ENCODE measurements at regions not wholly inside any gene's neighbourhood (a gene's known extent, or its start where the extent isn't known, plus 50 kb on each side); places are given as distances from the start of the nearest gene placed in this dataset.
"Not testable (repeated sequence)": the region's sequence is repeated elsewhere in the genome, so short reads cannot be mapped to it uniquely, and the experiment has no call there.

- H3K36me3 ChIP-seq (ENCODE audit: control insufficient read depth, insufficient read depth, low read length); H3K27me3 ChIP-seq (ENCODE audit: control insufficient read depth, insufficient read depth, low read length); H3K4me1 ChIP-seq (ENCODE audit: control insufficient read depth, insufficient read depth, low read length); H3K9me3 ChIP-seq (ENCODE audit: control insufficient read depth, low read depth, low read length); H3K27ac ChIP-seq (ENCODE audit: low read length); H3K4me3 ChIP-seq (ENCODE audit: low read length); DNase-seq: not testable (repeated sequence)
- no CpG with 5 or more reads among the region's 9 CpGs for WGBS (ENCODE audit: insufficient coverage, low lambda C conversion rate)
Measured at GRCh38 chr6:71360556-71361335, 72.1 kb downstream of the OGFRL1 start.

- H3K27ac ChIP-seq (ENCODE audit: low read length), result no peak overlapping the region
Measured at GRCh38 chr6:71364889-71365542, 76.4 kb downstream of the OGFRL1 start.

GRCh38 chr6:71367756-71368155 lies 79.1 kb downstream of the OGFRL1 start:
- no peak overlapping the region for H3K4me3 ChIP-seq (ENCODE audit: low read length)
- no peak for DNase-seq
- no peaks in the 10 kb centered on the region for H3K36me3 ChIP-seq (ENCODE audit: control insufficient read depth, insufficient read depth, low read length)
- no peak overlapping the region for H3K27ac ChIP-seq (ENCODE audit: low read length)
- H3K27me3 ChIP-seq (ENCODE audit: control insufficient read depth, insufficient read depth, low read length), result no peaks in the 10 kb centered on the region
- no CpG with 5 or more reads among the region's 3 CpGs for WGBS (ENCODE audit: insufficient coverage, low lambda C conversion rate)
- no peaks in the 10 kb centered on the region for H3K9me3 ChIP-seq (ENCODE audit: control insufficient read depth, low read depth, low read length)
- no peaks in the 10 kb centered on the region for H3K4me1 ChIP-seq (ENCODE audit: control insufficient read depth, insufficient read depth, low read length)

More at GRCh38 chr6:71364889-71365542, 76.4 kb downstream of the OGFRL1 start:
- Histone ChIP-seq H3K4me1 (ENCODE audit: control insufficient read depth, insufficient read depth, low read length) (no peaks in the 10 kb centered on the region), H3K9me3 (ENCODE audit: control insufficient read depth, low read depth, low read length) (no peaks in the 10 kb centered on the region), H3K36me3 (ENCODE audit: control insufficient read depth, insufficient read depth, low read length) (no peaks in the 10 kb centered on the region), H3K4me3 (ENCODE audit: low read length) (no peak overlapping the region), H3K27me3 (ENCODE audit: control insufficient read depth, insufficient read depth, low read length) (no peaks in the 10 kb centered on the region)
- 100% methylated on average over 1 of the region's 4 CpGs for WGBS (ENCODE audit: insufficient coverage, low lambda C conversion rate)
- DNase-seq, result no peak

- no peaks in the 10 kb centered on the region for H3K36me3 ChIP-seq (ENCODE audit: control insufficient read depth, insufficient read depth, low read length)
- H3K4me1 ChIP-seq (ENCODE audit: control insufficient read depth, insufficient read depth, low read length), result no peaks in the 10 kb centered on the region
- no peaks in the 10 kb centered on the region for H3K9me3 ChIP-seq (ENCODE audit: control insufficient read depth, low read depth, low read length)
- WGBS (ENCODE audit: insufficient coverage, low lambda C conversion rate), result 100% methylated on average over 1 of the region's 2 CpGs
- H3K27me3 ChIP-seq (ENCODE audit: control insufficient read depth, insufficient read depth, low read length), result no peaks in the 10 kb centered on the region
- H3K4me3 ChIP-seq (ENCODE audit: low read length), result no peak overlapping the region
- H3K27ac ChIP-seq (ENCODE audit: low read length), result no peak overlapping the region
- DNase-seq, result no peak
Measured at GRCh38 chr6:71368284-71368683, 79.7 kb downstream of the OGFRL1 start.

- Histone ChIP-seq H3K36me3 (ENCODE audit: control insufficient read depth, insufficient read depth, low read length) (no peaks in the 10 kb centered on the region), H3K27me3 (ENCODE audit: control insufficient read depth, insufficient read depth, low read length) (no peaks in the 10 kb centered on the region)
- no CpG with 5 or more reads among the region's 1 CpG for WGBS (ENCODE audit: insufficient coverage, low lambda C conversion rate)
Measured at GRCh38 chr6:71371559-71371958, 82.9 kb downstream of the OGFRL1 start.

GRCh38 chr6:71373943-71374342 lies 85.3 kb downstream of the OGFRL1 start:
- no CpG with 5 or more reads among the region's 1 CpG for WGBS (ENCODE audit: insufficient coverage, low lambda C conversion rate)
- no peaks in the 10 kb centered on the region for H3K36me3 ChIP-seq (ENCODE audit: control insufficient read depth, insufficient read depth, low read length)
- no peaks in the 10 kb centered on the region for H3K9me3 ChIP-seq (ENCODE audit: control insufficient read depth, low read depth, low read length)
- no peak for DNase-seq
- H3K4me3 ChIP-seq (ENCODE audit: low read length), result no peak overlapping the region
- H3K27me3 ChIP-seq (ENCODE audit: control insufficient read depth, insufficient read depth, low read length), result no peaks in the 10 kb centered on the region
- no peaks in the 10 kb centered on the region for H3K4me1 ChIP-seq (ENCODE audit: control insufficient read depth, insufficient read depth, low read length)
- no peak overlapping the region for H3K27ac ChIP-seq (ENCODE audit: low read length)

More at GRCh38 chr6:71371559-71371958, 82.9 kb downstream of the OGFRL1 start:
- H3K9me3 ChIP-seq (ENCODE audit: control insufficient read depth, low read depth, low read length), result no peaks in the 10 kb centered on the region
- H3K4me3 ChIP-seq (ENCODE audit: low read length), result no peak overlapping the region
- H3K27ac ChIP-seq (ENCODE audit: low read length), result no peak overlapping the region
- H3K4me1 ChIP-seq (ENCODE audit: control insufficient read depth, insufficient read depth, low read length), result no peaks in the 10 kb centered on the region
- no peak for DNase-seq

GRCh38 chr6:71375676-71376075 lies 87.1 kb downstream of the OGFRL1 start:
- no peak overlapping the region for H3K27ac ChIP-seq (ENCODE audit: low read length)
- WGBS (ENCODE audit: insufficient coverage, low lambda C conversion rate), result no CpG with 5 or more reads among the region's 1 CpG

DNA sequence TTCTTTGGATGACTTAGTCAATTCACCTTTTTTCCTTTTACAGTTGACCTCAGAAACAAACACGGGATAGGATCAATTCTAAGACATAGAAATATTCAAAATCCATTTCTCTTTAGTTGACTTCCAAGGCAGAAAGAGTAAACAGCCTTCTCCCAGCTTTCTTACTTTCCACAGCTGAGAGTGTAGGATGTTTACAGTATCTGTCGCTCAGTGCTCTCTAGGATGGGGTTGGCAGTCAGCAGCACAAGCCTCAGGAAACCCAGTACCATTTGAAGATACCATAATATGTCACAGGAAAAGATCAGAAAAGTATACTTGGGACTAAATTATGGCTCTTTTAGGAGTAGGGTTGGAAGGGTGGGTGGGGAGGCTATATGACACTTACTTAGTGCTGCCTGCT lies 88.2 kb downstream of the OGFRL1 start:
- DNase-seq, result no peak
- WGBS (ENCODE audit: insufficient coverage, low lambda C conversion rate), result 83% methylated on average over 1 of the region's 2 CpGs
- no peaks in the 10 kb centered on the region for H3K9me3 ChIP-seq (ENCODE audit: control insufficient read depth, low read depth, low read length)
- no peak overlapping the region for H3K4me3 ChIP-seq (ENCODE audit: low read length)
- no peak overlapping the region for H3K27ac ChIP-seq (ENCODE audit: low read length)
- no peaks in the 10 kb centered on the region for H3K27me3 ChIP-seq (ENCODE audit: control insufficient read depth, insufficient read depth, low read length)
- H3K4me1 ChIP-seq (ENCODE audit: control insufficient read depth, insufficient read depth, low read length), result no peaks in the 10 kb centered on the region
- no peaks in the 10 kb centered on the region for H3K36me3 ChIP-seq (ENCODE audit: control insufficient read depth, insufficient read depth, low read length)

More at GRCh38 chr6:71375676-71376075, 87.1 kb downstream of the OGFRL1 start:
- DNase-seq, result no peak
- H3K27me3 ChIP-seq (ENCODE audit: control insufficient read depth, insufficient read depth, low read length), result no peaks in the 10 kb centered on the region
- no peak overlapping the region for H3K4me3 ChIP-seq (ENCODE audit: low read length)
- H3K36me3 ChIP-seq (ENCODE audit: control insufficient read depth, insufficient read depth, low read length), result no peaks in the 10 kb centered on the region
- H3K4me1 ChIP-seq (ENCODE audit: control insufficient read depth, insufficient read depth, low read length), result no peaks in the 10 kb centered on the region
- H3K9me3 ChIP-seq (ENCODE audit: control insufficient read depth, low read depth, low read length), result no peaks in the 10 kb centered on the region

DNA sequence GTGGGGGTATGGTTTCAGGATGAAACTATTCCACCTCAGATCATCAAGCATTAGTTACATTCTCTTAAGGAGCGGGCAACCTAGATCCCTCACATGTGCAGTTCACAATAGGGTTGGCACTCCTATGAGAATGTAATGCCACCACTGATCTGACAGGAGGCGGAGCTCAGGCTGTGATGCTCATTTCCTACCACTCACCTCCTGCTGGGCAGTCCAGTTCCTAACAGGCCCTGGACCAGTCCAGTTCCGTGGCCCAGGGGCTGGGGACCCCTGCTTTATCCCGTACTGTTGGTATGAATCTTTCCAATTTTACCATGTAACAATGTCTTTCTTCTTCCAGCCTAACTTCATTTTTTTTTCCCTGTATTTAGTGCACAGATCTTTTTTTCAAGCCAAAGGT lies 94.9 kb downstream of the OGFRL1 start:
- H3K27me3 ChIP-seq (ENCODE audit: control insufficient read depth, insufficient read depth, low read length), result no peaks in the 10 kb centered on the region
- no peaks in the 10 kb centered on the region for H3K36me3 ChIP-seq (ENCODE audit: control insufficient read depth, insufficient read depth, low read length)
- 75% methylated on average over 2 of the region's 4 CpGs for WGBS (ENCODE audit: insufficient coverage, low lambda C conversion rate)
- H3K27ac ChIP-seq (ENCODE audit: low read length), result no peak overlapping the region
- no peaks in the 10 kb centered on the region for H3K9me3 ChIP-seq (ENCODE audit: control insufficient read depth, low read depth, low read length)
- no peak overlapping the region for H3K4me3 ChIP-seq (ENCODE audit: low read length)
- H3K4me1 ChIP-seq (ENCODE audit: control insufficient read depth, insufficient read depth, low read length), result peaks cover 11% of the 10 kb centered on the region
- DNase-seq, result no peak

DNA sequence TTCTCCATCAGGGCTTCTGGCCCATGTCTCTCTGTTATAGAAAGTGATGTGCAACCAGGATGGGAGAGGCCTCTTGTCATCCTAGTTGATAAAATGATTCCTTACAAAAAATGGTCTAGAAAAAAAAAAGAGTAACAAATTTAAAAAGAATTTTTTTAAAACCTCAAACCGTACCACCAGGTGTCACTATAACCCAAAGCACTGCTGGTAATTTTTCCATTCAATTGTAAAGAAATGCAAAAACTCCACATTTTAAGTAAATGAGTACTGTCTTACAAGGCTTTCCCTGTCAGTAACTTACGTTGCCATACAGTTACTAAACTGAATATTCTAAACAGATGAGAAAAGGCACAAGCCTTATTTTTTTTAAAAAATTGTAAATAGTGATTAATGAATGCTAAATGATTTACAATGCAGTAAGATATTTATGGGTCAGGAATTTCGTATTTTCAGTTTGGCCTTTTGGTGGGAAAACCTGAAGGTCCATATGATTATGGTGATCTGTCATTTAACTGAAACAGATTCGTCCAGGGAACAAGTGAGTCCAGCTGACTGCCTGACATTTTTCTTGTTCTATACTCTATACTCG lies 95.4 kb downstream of the OGFRL1 start:
- Histone ChIP-seq H3K4me3 (ENCODE audit: low read length) (no peak overlapping the region), H3K9me3 (ENCODE audit: control insufficient read depth, low read depth, low read length) (no peaks in the 10 kb centered on the region), H3K36me3 (ENCODE audit: control insufficient read depth, insufficient read depth, low read length) (no peaks in the 10 kb centered on the region), H3K27me3 (ENCODE audit: control insufficient read depth, insufficient read depth, low read length) (no peaks in the 10 kb centered on the region), H3K27ac (ENCODE audit: low read length) (no peak overlapping the region), H3K4me1 (ENCODE audit: control insufficient read depth, insufficient read depth, low read length) (peaks cover 13% of the 10 kb centered on the region)
- WGBS (ENCODE audit: insufficient coverage, low lambda C conversion rate), result 53% methylated on average over 5 of the region's 5 CpGs
- DNase-seq, result peak; percentile 7 to 14
